Astrocyte of the cerebellum (primary cell): ENCODE measurements at regions not wholly inside any gene's neighbourhood (a gene's known extent, or its start where the extent isn't known, plus 50 kb on each side); places are given as distances from the start of the nearest gene placed in this dataset.

Source experiments
- DNase-seq: peaks from one replicate; pipeline ENCODE4 v3.0.0-alpha.2; 2011; ENCODE audit warnings: low read depth
- H3K4me3 ChIP-seq: 2 replicates; pipeline ENCODE4 v1.5.1; 2011; ENCODE audit warnings: mild to moderate bottlenecking, low read depth, low read length, moderate library complexity
- in situ Hi-C: cut with HindIII; loops from 2 replicates; pipeline ENCODE4 v1.10.0; 2017; ENCODE audit warnings: low sequenced_read_pairs
- TF ChIP-seq, protein P1 (sequence below): IDR thresholded peaks from 2 replicates; pipeline ENCODE4 v1.5.1; 2012; ENCODE audit warnings: low read length, low read depth, moderate library complexity, mild to moderate bottlenecking; ENCODE audit errors: missing control alignments

DNA sequence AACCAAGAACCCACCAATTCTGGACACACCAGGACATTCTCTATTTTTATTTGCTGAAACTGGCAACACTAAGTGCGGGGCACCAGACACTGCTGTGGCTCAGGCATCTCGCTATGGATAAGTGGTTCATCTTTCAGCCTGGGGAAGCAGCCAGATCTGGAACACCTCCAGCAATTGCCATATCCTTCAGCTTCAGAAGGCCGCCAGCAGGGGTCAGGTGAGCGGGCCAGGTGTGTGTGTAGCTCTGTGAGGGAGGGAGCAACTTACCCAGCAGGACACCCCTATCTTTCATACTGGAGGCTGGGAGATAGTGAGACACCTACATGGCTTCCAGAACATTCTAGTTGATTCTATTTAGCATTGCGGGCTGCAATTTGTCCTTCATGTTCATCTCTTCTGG is 57.0 kb upstream of the GBA3 start:
- no peak overlapping the region for H3K4me3 ChIP-seq
- in situ Hi-C loops = no loop called here
- TF ChIP-seq, protein P1, sequence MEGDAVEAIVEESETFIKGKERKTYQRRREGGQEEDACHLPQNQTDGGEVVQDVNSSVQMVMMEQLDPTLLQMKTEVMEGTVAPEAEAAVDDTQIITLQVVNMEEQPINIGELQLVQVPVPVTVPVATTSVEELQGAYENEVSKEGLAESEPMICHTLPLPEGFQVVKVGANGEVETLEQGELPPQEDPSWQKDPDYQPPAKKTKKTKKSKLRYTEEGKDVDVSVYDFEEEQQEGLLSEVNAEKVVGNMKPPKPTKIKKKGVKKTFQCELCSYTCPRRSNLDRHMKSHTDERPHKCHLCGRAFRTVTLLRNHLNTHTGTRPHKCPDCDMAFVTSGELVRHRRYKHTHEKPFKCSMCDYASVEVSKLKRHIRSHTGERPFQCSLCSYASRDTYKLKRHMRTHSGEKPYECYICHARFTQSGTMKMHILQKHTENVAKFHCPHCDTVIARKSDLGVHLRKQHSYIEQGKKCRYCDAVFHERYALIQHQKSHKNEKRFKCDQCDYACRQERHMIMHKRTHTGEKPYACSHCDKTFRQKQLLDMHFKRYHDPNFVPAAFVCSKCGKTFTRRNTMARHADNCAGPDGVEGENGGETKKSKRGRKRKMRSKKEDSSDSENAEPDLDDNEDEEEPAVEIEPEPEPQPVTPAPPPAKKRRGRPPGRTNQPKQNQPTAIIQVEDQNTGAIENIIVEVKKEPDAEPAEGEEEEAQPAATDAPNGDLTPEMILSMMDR = no peak
- no peak for DNase-seq

DNA sequence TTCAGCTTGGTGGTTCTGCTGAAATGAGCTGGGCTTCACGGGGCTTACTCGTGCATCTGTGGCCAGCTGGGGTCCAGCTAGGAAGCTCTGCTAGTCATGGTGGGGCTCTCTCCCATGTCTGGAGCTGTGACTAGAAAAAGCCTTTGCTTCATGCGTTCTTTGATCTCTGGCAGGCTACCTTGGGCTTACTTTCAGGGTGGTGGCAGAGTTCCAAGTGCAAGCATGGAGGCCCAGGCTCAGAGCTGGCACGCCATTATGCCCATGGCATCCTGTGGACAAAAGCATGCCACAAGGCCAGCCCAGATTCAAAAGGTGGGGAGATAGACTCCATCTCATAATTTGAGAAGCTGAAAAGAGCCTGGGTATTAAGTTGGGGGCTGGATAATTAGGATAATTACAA is 55.4 kb upstream of the GBA3 start:
- no peak overlapping the region for H3K4me3 ChIP-seq
- in situ Hi-C loops = no loop called here
- no peak for DNase-seq
- TF ChIP-seq, protein P1 = no peak
